Naive thymus-derived CD8-positive, alpha-beta T cell (primary cell): ENCODE measurements at regions not wholly inside any gene's neighbourhood (a gene's known extent, or its start where the extent isn't known, plus 50 kb on each side); places are given as distances from the start of the nearest gene placed in this dataset.
"Not testable (repeated sequence)": the region's sequence is repeated elsewhere in the genome, so short reads cannot be mapped to it uniquely, and the experiment has no call there.

ENCODE experiments used
- ATAC-seq, 2 donors: fragments of 150-1000 bp; cut with Tn5 transposase in 1 of 2; sonication (Bioruptor Pico), chemical (Tn5 transposase) in 1 of 2; 1 replicate in 1 of 2; 2 replicates in 1 of 2; pipeline ENCODE4 v1.10.0; 2021; ENCODE audit warnings: mild to moderate bottlenecking in 2 of 2, moderate library complexity in 2 of 2
- POLR2A ChIA-PET: fragments of 350-600 bp; sonication (Branson Sonifier 250); formaldehyde crosslinking; loops from one replicate; lab custom pipeline; 2021; ENCODE audit warnings: antibody characterized with exemption; lab: Charles Lee
- DNase-seq, 10 donors: peaks; one replicate each; pipeline versions ENCODE4 v3.0.0 to v3.0.0-alpha.2; 2020 to 2022
- H3K27ac Mint-ChIP-seq, 10 donors: one replicate each; pipeline ENCODE4 v1.8.0; 2020 to 2022; ENCODE audit warnings: mild to moderate bottlenecking in 10 of 10, mixed read lengths in 10 of 10, moderate library complexity in 4 of 10, inconsistent platforms in 1 of 10
- H3K27me3 Mint-ChIP-seq, 5 donors: one replicate each; pipeline ENCODE4 v1.8.0; 2021 to 2022; ENCODE audit warnings: mixed read lengths in 5 of 5
- H3K36me3 Mint-ChIP-seq, 3 donors: one replicate each; pipeline ENCODE4 v1.8.0; 2020 to 2022; ENCODE audit warnings: mixed read lengths in 3 of 3, mild to moderate bottlenecking in 2 of 3, inconsistent platforms in 1 of 3
- H3K4me1 Mint-ChIP-seq, 4 donors: one replicate each; pipeline ENCODE4 v1.8.0; 2021 to 2022; ENCODE audit warnings: mixed read lengths in 4 of 4
- H3K4me3 Mint-ChIP-seq, 10 donors: one replicate each; pipeline ENCODE4 v1.8.0; 2020 to 2022; ENCODE audit warnings: mild to moderate bottlenecking in 10 of 10, mixed read lengths in 10 of 10, moderate library complexity in 6 of 10, inconsistent platforms in 1 of 10
- H3K9me3 Mint-ChIP-seq, 9 donors: one replicate each; pipeline ENCODE4 v1.8.0; 2020 to 2022; ENCODE audit warnings: mixed read lengths in 9 of 9, mild to moderate bottlenecking in 3 of 9, inconsistent platforms in 1 of 9, moderate library complexity in 1 of 9

DNA sequence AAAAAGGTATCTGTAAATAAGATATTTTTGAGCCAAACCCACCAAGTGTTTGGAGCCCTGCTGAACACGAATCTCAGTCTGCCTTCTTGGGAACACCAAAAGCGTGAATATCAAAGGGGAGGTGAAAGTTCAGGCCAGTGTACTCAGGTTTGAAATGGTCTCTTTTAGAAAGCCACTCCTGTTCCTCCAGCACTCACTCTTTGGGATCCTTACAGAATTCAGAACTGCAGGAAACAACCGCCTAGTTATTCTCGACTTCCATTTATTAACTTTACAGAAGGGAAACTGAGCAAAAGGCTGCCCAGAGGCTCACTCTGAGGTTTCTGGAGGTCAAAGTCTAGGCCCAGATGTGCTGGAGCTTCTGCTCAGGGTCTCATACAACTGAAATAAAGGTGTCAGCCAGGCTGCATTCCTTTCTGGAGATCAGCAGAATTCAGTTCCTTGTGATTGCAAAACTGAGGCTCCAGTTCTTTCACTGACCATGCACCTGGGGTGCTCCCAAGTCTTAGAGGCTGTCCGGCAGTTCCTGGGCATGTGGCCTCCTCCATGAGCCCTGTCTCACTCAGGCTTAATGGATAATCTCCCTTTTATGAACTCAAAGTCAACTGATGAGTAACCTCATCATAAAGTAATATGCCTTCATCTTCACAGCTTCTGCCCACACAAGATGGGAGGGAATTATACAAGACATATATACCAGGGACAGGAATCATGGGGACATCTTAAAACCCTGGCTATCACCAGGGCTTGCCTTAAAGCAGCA is 65.5 kb upstream of the TNFAIP3 start:
- H3K9me3 Mint-ChIP-seq, result no peaks in the 10 kb centered on the region
- POLR2A ChIA-PET, result interaction anchor here (0.9 to 1.5 kb wide), 3 partner anchors 22 to 144 kb away, joined by 3 to 7 read pairs (median 4); partner anchors contain the start of gene TNFAIP3
- no peak overlapping the region for H3K4me3 Mint-ChIP-seq
- H3K36me3 Mint-ChIP-seq, result peaks cover 0 to 3% (median 0%) of the 10 kb centered on the region in 3 donors
- peaks cover 24 to 63% (median 56%) of the 10 kb centered on the region in 4 donors for H3K4me1 Mint-ChIP-seq
- H3K27me3 Mint-ChIP-seq, result no peaks in the 10 kb centered on the region
- ATAC-seq (no peak), DNase-seq (no peak)
- H3K27ac Mint-ChIP-seq, result peak overlapping the region in 6 of 10 donors; percentile 88 to 96 (median 92)

DNA sequence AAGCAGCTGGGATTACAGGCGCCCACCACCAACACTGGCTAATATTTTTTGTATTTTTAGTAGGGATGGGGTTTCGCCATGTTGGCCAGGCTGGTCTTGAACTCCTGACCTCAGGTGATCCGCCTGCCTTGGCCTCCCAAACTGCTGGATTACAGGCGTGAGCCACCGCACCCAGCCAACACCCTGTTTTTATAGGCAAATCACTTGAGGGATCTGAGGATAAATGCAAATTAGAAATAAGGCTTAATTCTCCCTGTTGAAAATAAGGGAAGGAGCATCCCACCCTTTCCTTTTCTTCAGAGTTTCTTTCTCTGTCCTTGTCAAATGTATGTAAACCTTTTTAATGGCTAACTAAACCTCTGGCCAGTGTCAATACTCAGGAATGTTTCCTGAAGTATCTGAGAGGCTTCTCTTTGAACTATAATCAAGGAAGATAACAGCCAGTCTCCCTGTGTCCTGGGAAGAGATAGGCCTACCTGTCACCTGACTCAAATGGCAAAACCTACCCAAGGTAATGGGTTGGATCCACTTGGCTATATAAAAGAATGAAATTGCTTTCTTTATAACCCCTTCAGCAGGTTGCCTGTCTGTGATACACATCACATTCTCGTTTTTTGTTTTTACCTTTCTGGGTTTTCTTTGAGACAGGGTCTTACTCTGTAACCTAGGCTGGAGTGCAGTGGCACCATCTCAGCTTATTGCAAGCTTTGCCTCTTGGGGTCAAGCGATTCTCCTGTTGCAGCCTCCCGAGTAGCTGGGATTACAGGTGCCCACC is 64.5 kb upstream of the TNFAIP3 start:
- DNase-seq, result no peak
- H3K4me1 Mint-ChIP-seq, result peaks cover 24 to 65% (median 59%) of the 10 kb centered on the region in 4 donors
- ATAC-seq, result no peak
- H3K27ac Mint-ChIP-seq, result peak overlapping the region in 5 of 10 donors; percentile 29 to 92 (median 84)
- POLR2A ChIA-PET, result interaction anchor here (1.0 to 1.5 kb wide), 2 partner anchors 65 to 68 kb away, joined by 3 to 4 read pairs; no protein-coding TSS in a partner anchor
- peaks cover 0 to 3% (median 0%) of the 10 kb centered on the region in 3 donors for H3K36me3 Mint-ChIP-seq
- H3K9me3 Mint-ChIP-seq, result peaks cover 0 to 5% (median 0%) of the 10 kb centered on the region in 9 donors
- H3K4me3 Mint-ChIP-seq, result no peak overlapping the region
- H3K27me3 Mint-ChIP-seq, result no peaks in the 10 kb centered on the region

DNA sequence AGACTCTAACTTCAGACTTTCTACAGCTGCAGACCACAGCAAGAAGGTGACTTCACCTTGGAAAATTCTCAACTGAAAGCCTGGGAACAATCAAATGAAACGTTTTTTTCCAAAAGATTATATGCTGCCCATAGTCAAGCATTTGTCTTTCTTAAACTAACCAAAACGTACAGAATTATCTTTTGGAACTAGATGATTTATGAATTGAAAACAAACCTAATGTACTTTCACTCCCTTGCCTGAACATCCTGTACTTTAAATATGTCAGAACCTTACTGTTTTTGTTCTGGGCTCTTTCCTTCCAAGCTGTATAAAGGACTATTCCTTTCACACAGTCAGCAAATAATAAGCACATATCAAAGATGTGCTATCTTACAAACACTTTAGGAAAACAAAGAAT is 62.4 kb upstream of the TNFAIP3 start:
- DNase-seq (peak in 1 of 10 donors; percentile 51), ATAC-seq (peak in 1 of 2 donors; percentile 29)
- H3K4me3 Mint-ChIP-seq, result peak overlapping the region in 3 of 10 donors; percentile 5 to 48 (median 7)
- H3K27me3 Mint-ChIP-seq, result no peaks in the 10 kb centered on the region
- H3K9me3 Mint-ChIP-seq, result peaks cover 0 to 5% (median 0%) of the 10 kb centered on the region in 9 donors
- H3K36me3 Mint-ChIP-seq, result peaks cover 0 to 3% (median 0%) of the 10 kb centered on the region in 3 donors
- H3K4me1 Mint-ChIP-seq, result peaks cover 15 to 51% (median 47%) of the 10 kb centered on the region in 4 donors
- POLR2A ChIA-PET, result interaction anchor here (0.6 to 1.9 kb wide), 7 partner anchors 14 to 135 kb away, joined by 3 to 6 read pairs (median 3); partner anchors contain the start of gene TNFAIP3
- H3K27ac Mint-ChIP-seq, result peak overlapping the region; percentile 53 to 93 (median 88)

DNA sequence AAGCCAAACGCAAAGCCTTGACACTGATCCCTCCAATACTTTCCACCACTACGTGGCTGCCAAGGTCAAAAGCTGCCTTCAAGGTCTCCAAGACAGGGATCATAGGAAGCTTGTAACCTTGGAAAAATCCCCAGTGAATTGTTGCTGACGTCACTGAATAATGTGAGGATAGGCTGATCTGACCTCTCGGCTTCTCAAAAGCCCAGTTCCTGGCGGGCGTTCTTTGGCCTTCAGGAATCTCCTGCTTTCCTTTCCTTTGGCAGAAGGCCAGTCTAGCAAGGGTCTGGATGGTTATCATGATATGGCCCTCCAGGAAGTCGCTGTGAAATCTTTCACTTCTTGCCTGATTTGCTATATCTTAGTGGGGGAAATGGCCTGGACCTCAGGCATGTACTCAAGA is 61.4 kb upstream of the TNFAIP3 start:
- H3K4me1 Mint-ChIP-seq, result peaks cover 15 to 50% (median 45%) of the 10 kb centered on the region in 4 donors
- POLR2A ChIA-PET, result interaction anchor here (0.6 to 1.2 kb wide), 2 partner anchors 13 to 53 kb away, joined by 3 to 4 read pairs; no protein-coding TSS in a partner anchor
- peaks cover 0 to 3% (median 0%) of the 10 kb centered on the region in 3 donors for H3K36me3 Mint-ChIP-seq
- no peaks in the 10 kb centered on the region for H3K27me3 Mint-ChIP-seq
- peak overlapping the region in 8 of 10 donors; percentile 31 to 93 (median 88) for H3K27ac Mint-ChIP-seq
- no peak for ATAC-seq
- DNase-seq, result no peak
- no peak overlapping the region for H3K4me3 Mint-ChIP-seq
- H3K9me3 Mint-ChIP-seq, result peaks cover 0 to 5% (median 0%) of the 10 kb centered on the region in 9 donors

DNA sequence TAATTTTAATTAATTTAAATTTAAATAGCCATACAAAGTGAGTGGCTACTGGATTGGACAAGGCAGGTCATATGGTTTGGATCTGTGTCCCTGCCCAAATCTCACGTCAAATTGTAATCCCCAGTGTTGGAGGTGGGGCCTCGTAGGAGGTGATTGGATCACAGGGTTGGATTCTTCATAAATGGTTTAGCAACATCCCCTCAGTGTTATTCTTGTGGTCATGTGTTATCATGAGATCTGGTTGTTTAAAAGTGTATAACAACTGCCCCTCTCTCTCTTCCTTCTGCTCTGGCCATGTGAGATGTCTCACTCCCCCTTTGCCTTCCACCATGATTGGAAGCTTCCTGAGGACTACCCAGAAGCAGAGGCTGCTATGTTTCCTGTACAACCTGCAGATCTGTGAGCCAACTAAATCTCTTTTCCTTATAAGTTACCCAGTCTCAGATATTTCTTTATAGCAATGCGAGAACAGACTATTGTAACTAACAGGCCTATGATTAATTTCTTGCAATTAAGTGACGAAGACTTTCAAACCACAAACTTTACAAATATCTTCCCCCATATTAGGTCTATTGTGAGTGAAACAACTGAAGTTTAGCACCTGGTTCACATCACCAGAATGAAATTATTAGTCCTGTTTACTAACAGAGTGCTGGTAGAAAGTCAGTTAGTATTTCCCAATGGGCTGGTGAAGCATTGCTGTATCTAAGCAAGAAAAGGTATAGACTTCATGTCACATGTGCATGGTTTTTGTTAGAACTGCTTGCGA is 60.0 kb upstream of the TNFAIP3 start:
- peaks cover 0 to 5% (median 0%) of the 10 kb centered on the region in 9 donors for H3K9me3 Mint-ChIP-seq
- peaks cover 24 to 57% (median 55%) of the 10 kb centered on the region in 4 donors for H3K4me1 Mint-ChIP-seq

DNA sequence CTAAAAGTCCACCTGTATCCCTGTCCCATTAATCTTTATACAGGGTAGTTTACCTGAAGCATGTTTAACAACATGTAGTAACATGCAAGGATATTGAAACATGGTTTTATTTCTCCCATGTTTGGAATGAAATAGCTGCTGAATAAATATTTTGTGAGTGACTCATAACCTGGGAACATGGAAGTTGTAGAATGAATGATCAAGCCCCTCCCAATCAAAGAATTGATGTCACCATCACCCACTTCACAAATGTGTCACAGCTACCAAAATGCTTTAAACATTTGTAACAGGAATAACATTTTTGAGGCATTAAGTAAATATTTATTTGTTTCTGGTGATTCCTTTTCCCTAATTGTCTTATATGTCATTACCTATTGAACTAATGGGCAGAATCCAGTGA is 58.9 kb upstream of the TNFAIP3 start:
- Mint-ChIP-seq H3K27ac (peak overlapping the region in 6 of 10 donors; percentile 18 to 92 (median 46)), H3K4me1 (peaks cover 24 to 65% (median 55%) of the 10 kb centered on the region in 4 donors)

More for the DNA sequence above, 60.0 kb upstream of the TNFAIP3 start:
- no peaks in the 10 kb centered on the region for H3K27me3 Mint-ChIP-seq
- DNase-seq, result no peak
- peaks cover 0 to 3% (median 0%) of the 10 kb centered on the region in 3 donors for H3K36me3 Mint-ChIP-seq
- peak overlapping the region in 5 of 10 donors; percentile 3 to 79 (median 77) for H3K27ac Mint-ChIP-seq
- POLR2A ChIA-PET, result interaction anchor here (0.6 kb wide), 1 partner anchor 17 kb away, joined by 4 read pairs; no protein-coding TSS in a partner anchor
- no peak overlapping the region for H3K4me3 Mint-ChIP-seq
- no peak for ATAC-seq

DNA sequence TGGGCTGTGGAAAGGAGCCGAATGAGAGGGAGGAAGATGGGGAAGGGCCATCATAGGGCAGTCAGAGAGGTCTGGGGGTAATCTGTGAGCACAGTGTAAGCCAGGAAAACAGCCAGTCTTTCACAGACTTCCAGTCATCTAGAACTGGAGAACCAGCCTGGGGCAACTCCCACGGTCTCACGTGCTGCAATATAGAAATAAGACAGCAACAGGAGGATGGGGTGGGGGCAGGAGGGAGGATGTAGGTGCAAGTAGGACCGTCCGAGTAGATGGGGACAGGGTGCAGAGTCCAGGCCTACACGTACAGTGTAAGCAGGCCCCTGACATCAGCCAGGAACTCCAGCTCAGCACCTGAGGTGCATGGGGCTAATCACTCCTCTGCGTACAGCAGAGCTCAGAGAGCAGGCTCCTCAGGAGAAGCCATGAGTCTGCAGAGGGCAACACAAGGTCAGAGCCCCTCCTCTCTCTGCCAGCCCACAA is 58.2 kb upstream of the TNFAIP3 start:
- Mint-ChIP-seq H3K27ac (peak overlapping the region in 8 of 10 donors; percentile 23 to 92 (median 49)), H3K36me3 (no peaks in the 10 kb centered on the region), H3K4me3 (peak overlapping the region in 1 of 10 donors; percentile 41), H3K9me3 (peaks cover 0 to 5% (median 0%) of the 10 kb centered on the region in 9 donors), H3K4me1 (peaks cover 22 to 67% (median 51%) of the 10 kb centered on the region in 4 donors), H3K27me3 (no peaks in the 10 kb centered on the region)
- POLR2A ChIA-PET, result no interaction called here
- ATAC-seq (no peak), DNase-seq (no peak)

More for the DNA sequence above, 58.9 kb upstream of the TNFAIP3 start:
- H3K4me3 Mint-ChIP-seq, result no peak overlapping the region
- DNase-seq, result no peak
- ATAC-seq, result no peak
- POLR2A ChIA-PET, result interaction anchor here (0.6 kb wide), 1 partner anchor 15 kb away, joined by 3 read pairs; no protein-coding TSS in a partner anchor
- no peaks in the 10 kb centered on the region for H3K27me3 Mint-ChIP-seq
- H3K36me3 Mint-ChIP-seq, result peaks cover 0 to 3% (median 0%) of the 10 kb centered on the region in 3 donors
- H3K9me3 Mint-ChIP-seq, result peaks cover 0 to 5% (median 0%) of the 10 kb centered on the region in 9 donors

DNA sequence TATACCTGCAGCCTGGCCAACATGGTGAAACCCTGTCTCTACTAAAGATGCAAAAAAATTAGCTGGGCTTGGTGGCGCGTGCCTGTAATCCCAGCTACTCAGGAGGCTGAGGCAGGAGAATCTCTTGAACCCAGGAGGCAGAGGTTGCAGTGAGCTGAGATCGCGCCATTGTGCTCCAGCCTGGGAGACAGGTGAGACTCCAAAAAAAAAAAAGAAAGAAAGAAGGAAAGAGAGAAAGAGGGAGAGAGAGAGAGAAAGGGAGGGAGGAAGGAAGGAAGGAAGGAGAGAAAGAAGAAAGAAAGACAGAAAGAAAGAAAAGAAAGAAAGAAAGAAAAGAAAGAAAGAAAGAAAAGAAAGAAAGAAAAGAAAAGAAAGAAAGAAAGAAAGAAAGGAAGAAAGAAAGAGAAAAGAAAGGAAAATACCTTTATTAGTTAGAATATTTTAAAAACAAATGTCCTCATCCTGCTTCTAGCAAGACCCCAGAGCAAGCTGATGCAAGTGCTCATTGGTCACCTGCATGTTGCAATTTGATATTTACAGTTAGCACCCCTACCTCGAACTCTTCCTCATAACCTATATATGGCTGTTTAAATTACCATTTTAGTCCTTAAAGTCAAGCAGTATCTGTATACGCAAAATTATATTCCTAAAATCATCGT is 57.0 kb upstream of the TNFAIP3 start:
- POLR2A ChIA-PET, result interaction anchor here (0.7 to 3.8 kb wide), 8 partner anchors 10 to 117 kb away, joined by 3 to 23 read pairs (median 8); partner anchors contain the start of gene TNFAIP3

DNA sequence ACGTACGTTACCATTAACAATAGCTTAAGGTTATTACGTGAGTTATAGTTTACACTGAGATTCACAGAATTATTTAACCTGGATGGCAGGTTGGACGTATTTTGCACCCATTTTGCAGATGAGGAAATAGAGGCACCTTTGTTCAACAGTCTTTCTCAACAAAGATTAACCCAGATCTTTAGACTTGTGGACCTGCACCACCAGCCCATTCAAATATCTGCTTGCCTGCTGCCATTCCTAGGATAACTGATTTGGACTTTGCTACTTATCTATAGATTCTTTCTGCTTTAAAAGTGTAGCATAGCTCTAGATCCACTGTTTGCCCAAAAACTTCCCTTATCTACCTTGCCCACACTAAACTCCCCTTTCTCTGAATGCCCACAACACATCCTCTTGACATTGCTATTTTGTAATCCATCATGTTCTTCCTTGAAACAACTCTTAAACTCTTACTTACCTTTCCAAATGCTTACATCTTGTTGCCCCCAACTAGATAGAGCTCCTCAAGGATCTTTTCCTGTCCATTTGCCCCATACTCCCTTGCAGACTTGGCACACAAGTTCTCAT is 56.4 kb upstream of the TNFAIP3 start:
- Mint-ChIP-seq H3K36me3 (no peaks in the 10 kb centered on the region), H3K4me3 (peak overlapping the region; percentile 55 to 85 (median 74)), H3K27ac (peak overlapping the region; percentile 83 to 98 (median 95)), H3K27me3 (no peaks in the 10 kb centered on the region), H3K4me1 (peaks cover 17 to 53% (median 34%) of the 10 kb centered on the region in 4 donors), H3K9me3 (peaks cover 0 to 5% (median 0%) of the 10 kb centered on the region in 9 donors)
- DNase-seq, result no peak
- no peak for ATAC-seq
- POLR2A ChIA-PET, result interaction anchor here (0.7 to 3.8 kb wide), 10 partner anchors 9 to 117 kb away, joined by 3 to 23 read pairs (median 6); partner anchors contain the start of gene TNFAIP3

More for the DNA sequence above, 57.0 kb upstream of the TNFAIP3 start:
- Mint-ChIP-seq H3K27ac (peak overlapping the region in 9 of 10 donors; percentile 55 to 98 (median 89)), H3K4me3 (peak overlapping the region in 1 of 10 donors; percentile 21), H3K4me1 (peaks cover 17 to 56% (median 40%) of the 10 kb centered on the region in 4 donors)
- DNase-seq, H3K36me3 Mint-ChIP-seq, H3K27me3 Mint-ChIP-seq, H3K9me3 Mint-ChIP-seq, ATAC-seq: not testable (repeated sequence)

DNA sequence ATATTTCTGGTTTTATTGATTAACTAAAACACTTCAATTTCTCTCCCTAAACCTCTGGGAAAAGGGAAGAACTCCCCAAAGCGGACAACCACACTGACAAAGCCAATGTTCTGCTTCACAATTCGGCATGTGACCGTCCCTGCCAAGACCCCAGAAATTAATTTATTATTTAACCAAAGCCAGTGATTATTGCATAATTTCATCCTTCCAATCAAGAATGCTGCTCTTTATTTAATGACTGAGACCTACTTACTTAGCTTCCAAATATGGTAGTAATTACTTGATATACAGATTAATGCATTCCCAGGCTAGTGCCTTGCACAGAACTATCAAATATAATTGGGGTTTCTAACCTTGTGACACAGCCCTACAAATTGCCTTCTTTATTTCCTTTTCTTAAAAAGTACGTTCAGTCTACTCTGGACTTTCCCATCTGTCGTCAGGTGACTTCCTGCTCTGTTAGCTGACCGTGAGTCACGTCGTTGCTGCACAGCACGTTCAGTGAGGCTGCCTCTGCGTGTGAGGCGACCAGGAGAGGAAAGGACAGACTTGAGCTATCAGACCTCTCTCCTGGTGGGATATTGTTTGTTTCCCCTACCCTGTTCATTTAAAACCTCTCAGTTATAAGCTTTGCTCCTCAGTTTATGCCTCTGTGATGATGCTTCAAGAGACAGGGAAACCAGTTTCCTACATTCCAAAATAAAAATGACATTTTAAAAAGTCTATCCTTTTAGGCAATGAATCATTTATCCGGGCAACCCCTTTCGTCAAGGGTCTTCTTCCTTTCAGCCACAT is 55.7 kb upstream of the TNFAIP3 start:
- peak overlapping the region; percentile 83 to 98 (median 95) for H3K27ac Mint-ChIP-seq
- DNase-seq, result peak; percentile 46 to 87 (median 68)
- ATAC-seq, result peak; percentile 95 to 98
- H3K27me3 Mint-ChIP-seq, result no peaks in the 10 kb centered on the region
- H3K4me3 Mint-ChIP-seq, result peak overlapping the region; percentile 55 to 85 (median 74)
- H3K4me1 Mint-ChIP-seq, result peaks cover 22 to 60% (median 39%) of the 10 kb centered on the region in 4 donors
- POLR2A ChIA-PET, result interaction anchor here (0.5 to 3.8 kb wide), 10 partner anchors 9 to 1302 kb away, joined by 3 to 23 read pairs (median 4); partner anchors contain the start of gene TNFAIP3
- H3K9me3 Mint-ChIP-seq, result peaks cover 0 to 5% (median 0%) of the 10 kb centered on the region in 9 donors
- H3K36me3 Mint-ChIP-seq, result no peaks in the 10 kb centered on the region
